IPS DF 19.7 (cell line): ENCODE measurements at regions not wholly inside any gene's neighbourhood (a gene's known extent, or its start where the extent isn't known, plus 50 kb on each side); places are given as distances from the start of the nearest gene placed in this dataset.
A peak's percentile ranks its signal among the peaks of the same experiment; 100 is the strongest.
"Not testable (repeated sequence)": the region's sequence is repeated elsewhere in the genome, so short reads cannot be mapped to it uniquely, and the experiment has no call there.

Experiments used
- DNase-seq: peaks from one replicate; pipeline ENCODE4 v3.0.0-alpha.2; 2013; ENCODE audit warnings: low read depth, low spot score

DNA sequence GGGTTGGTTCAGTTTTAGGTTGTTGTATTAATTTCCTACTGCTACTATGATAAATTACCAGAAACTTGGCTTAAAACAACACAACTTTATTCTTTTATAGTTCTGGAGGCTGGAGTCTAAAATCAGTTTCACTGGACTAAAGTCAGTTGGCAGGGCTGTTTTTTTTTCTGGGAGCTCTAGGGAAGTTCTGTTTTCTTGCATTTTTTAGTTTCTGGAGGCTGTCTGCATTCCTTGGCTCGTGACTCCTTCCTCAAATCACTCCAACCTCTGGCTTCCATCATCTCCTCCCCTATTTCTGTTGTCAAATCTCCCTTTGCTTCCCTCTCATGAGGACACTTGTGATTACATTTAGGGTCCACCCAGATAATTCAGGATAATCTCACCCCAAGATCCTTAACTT lies 51.3 kb upstream of the SUB1 start:
- DNase-seq = no peak

GRCh38 chr5:32531885-32532520 lies 53.4 kb upstream of the SUB1 start:
- DNase-seq = peak; percentile 25

- not testable (repeated sequence) for DNase-seq
These were observed 58.0 kb upstream of the SUB1 start for GRCh38 chr5:32527321-32527720.

DNA sequence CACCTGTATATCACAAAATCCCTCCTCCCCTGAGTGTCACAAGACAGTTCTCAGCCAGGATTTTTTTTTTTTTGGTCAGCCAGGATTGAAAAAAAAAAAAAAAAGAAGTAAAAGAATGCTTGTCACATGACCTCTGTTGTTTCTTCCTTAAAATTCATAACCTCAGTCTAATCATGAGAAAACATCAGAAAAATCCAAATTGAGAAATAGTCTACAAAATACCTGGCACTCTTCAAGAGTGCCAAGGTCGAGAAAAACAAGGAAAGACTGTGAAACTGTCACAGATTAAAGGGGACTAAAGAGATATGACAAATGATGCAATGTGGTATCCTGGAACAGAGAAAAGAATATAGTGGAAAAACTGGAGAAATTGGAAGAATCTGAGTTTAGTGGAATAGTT lies 58.5 kb upstream of the SUB1 start:
- no peak for DNase-seq

DNA sequence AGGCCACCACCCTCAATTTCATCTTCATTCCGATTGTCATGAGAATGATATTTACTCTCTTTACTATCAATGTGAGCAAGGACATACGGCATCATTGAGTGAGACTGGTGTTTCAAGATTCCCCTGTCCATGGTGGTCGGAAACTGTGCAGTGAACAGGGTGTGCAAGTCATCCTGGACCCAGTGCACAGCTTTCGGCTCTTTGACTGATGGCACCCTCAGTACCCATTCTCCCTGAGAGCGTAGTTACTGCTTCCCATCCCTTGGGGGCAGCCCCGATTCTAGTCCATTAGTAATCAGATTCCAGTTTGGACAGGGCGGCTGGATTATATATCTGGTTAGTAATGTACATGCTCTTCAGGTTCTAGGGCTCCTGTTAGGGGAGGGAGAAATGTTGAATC lies 61.7 kb upstream of the SUB1 start:
- no peak for DNase-seq

GRCh38 chr5:32522429-32523143 lies 62.8 kb upstream of the SUB1 start:
- DNase-seq = no peak

- no peak for DNase-seq
These were observed 63.9 kb upstream of the SUB1 start for GRCh38 chr5:32521481-32521880.

DNA sequence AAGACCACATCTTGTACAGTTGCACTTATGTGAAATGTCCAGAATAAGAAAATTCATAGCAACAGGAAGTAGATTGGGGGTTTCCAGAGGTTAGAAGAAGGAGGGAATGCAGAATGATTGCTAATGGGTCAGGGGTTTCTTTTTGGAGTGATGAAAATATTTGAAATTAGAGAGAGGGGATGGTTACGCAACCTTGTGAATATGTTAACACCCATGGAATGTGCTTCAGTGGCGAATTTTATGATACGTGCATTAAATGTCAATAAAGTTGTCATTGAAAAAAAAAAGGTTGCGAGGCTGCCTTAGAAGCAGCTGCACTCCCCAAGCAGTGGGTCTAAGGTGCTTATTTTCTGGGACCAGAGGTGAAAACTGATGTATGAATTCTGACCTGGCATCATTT lies 64.4 kb upstream of the SUB1 start:
- no peak for DNase-seq

- no peak for DNase-seq
These were observed 65.0 kb upstream of the SUB1 start for GRCh38 chr5:32520356-32520755.

- DNase-seq = no peak
These were observed 65.8 kb upstream of the SUB1 start for GRCh38 chr5:32519508-32519907.

GRCh38 chr5:32514806-32515205 lies 70.3 kb upstream of the ZFR start:
- DNase-seq = no peak

GRCh38 chr5:32512926-32513325 lies 68.4 kb upstream of the ZFR start:
- no peak for DNase-seq

- DNase-seq = no peak
These were observed 67.3 kb upstream of the ZFR start for GRCh38 chr5:32511776-32512374.

- DNase-seq = no peak
These were observed 66.3 kb upstream of the ZFR start for GRCh38 chr5:32510860-32511259.

GRCh38 chr5:32508806-32509805 lies 64.6 kb upstream of the ZFR start:
- DNase-seq = no peak

DNA sequence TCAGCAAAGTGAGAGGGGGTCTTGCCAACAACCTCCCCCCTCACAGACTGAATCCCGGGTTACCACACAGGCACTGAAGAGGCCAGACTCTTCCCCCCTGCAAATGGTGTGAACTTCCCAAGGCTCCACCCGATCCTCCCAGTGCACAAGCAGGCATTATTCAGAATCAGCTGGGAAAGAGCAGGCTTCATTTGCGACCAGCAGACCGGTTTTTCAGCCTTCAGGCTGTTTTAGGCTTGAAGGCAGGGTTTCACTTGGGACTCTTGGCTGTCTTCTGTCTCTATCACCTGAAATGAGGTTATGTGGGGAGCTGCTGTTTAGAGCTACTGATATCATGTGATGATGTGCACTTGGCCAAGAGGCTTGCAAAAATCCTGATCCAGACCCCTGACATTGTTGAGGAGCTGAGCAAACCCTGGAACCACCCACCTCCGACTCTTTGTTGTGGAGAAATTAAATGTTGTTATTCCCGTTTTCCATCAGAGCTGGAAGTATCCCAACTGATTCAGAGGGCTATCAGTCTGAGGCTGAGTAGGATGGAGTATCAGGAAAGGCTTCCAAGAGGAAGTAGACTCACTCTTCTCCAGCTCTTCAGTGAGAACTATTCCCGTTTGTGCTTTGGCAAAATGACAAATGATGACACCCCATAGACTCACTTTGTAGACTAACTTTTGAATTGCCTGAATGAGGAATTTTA lies 63.3 kb upstream of the ZFR start:
- DNase-seq = no peak

- DNase-seq = no peak
These were observed 62.3 kb upstream of the ZFR start for GRCh38 chr5:32506799-32507198.

GRCh38 chr5:32506201-32506661 lies 61.7 kb upstream of the ZFR start:
- DNase-seq = no peak

- DNase-seq = no peak
These were observed 61.2 kb upstream of the ZFR start for GRCh38 chr5:32505756-32506155.

- no peak for DNase-seq
These were observed 60.6 kb upstream of the ZFR start for GRCh38 chr5:32504989-32505596.
